Heart left ventricle (tissue), 16 donors: ENCODE measurements at regions not wholly inside any gene's neighbourhood (a gene's known extent, or its start where the extent isn't known, plus 50 kb on each side); places are given as distances from the start of the nearest gene placed in this dataset.

ENCODE experiments used
- ATAC-seq, 4 donors: fragments of 200-7000 bp; cut with Tn5 transposase; one replicate each; pipeline ENCODE4 v1.9.1; 2020 to 2022; ENCODE audit warnings: moderate library complexity in 4 of 4, mild to moderate bottlenecking in 3 of 4, moderate number of reproducible peaks in 1 of 4
- DNase-seq, 5 donors: peaks; one replicate each; pipeline ENCODE4 v3.0.0-alpha.2; 2020
- H3K27ac ChIP-seq, 12 donors: fragments of 200-600 bp; sonication (generic) in 4 of 12; one replicate each; pipeline versions ENCODE4 v1.5.0 to v1.8.0; 2016 to 2022; ENCODE audit warnings: mild to moderate bottlenecking in 2 of 12
- H3K27me3 ChIP-seq, 9 donors: fragments of 200-600 bp; sonication (generic) in 2 of 9; one replicate each; pipeline versions ENCODE4 v1.5.1 to v1.8.0; 2016 to 2022; ENCODE audit warnings: mild to moderate bottlenecking in 3 of 9
- H3K36me3 ChIP-seq, 9 donors: fragments of 200-600 bp; sonication (generic) in 2 of 9; one replicate each; pipeline versions ENCODE4 v1.5.0 to v1.8.0; 2018 to 2022; ENCODE audit warnings: mild to moderate bottlenecking in 2 of 9
- H3K4me1 ChIP-seq, 12 donors: fragments of 200-600 bp; sonication (generic) in 4 of 12; one replicate each; pipeline versions ENCODE4 v1.5.0 to v1.8.0; 2016 to 2022; ENCODE audit warnings: mild to moderate bottlenecking in 3 of 12
- H3K4me3 ChIP-seq, 12 donors: fragments of 200-600 bp; sonication (generic) in 4 of 12; one replicate each; pipeline versions ENCODE4 v1.5.0 to v1.8.0; 2017 to 2022; ENCODE audit warnings: mild to moderate bottlenecking in 9 of 12, moderate library complexity in 4 of 12
- H3K9me3 ChIP-seq, 12 donors: fragments of 200-600 bp; sonication (generic) in 4 of 12; one replicate each; pipeline versions ENCODE4 v1.5.0 to v1.8.0; 2016 to 2022; ENCODE audit warnings: mild to moderate bottlenecking in 1 of 12
- POLR2A ChIP-seq, 2 donors: fragments of 450-650 bp; IDR thresholded peaks; one replicate each; pipeline ENCODE4 v1.6.1; 2017; ENCODE audit warnings: antibody characterized with exemption in 2 of 2, mild to moderate bottlenecking in 2 of 2, moderate library complexity in 2 of 2
- WGBS, 4 donors: extraction: QIAGEN DNeasy Blood & Tissue Kit in 2 of 4; methylation state at CpG; one replicate each; pipeline versions ENCODE4 v1.1.5 to v1.1.7; 2013 to 2018; 5-methylcytosine and 5-hydroxymethylcytosine counted together
- intact Hi-C, 10 donors: fragments of 100-400 bp; cut with DNase I; formaldehyde crosslinking; loops; one replicate each; pipeline versions ENCODE4 v1.11.1 to v1.14.2; 2022
- TF ChIP-seq, protein P1 (sequence below), 12 donors: fragments of 200-600 bp; sonication (generic) in 4 of 12; IDR thresholded peaks; one replicate each; pipeline versions ENCODE4 v1.5.0 to v1.8.0; 2018 to 2022; ENCODE audit warnings: antibody characterized with exemption in 12 of 12, mild to moderate bottlenecking in 5 of 12
- donor health status: ischemic (EF 13 %, LVEDD 7.1; RV severe dilation, severe dysfunction).
- donor health status: healthy with polysubstance abuse.
- donor health status: DM: no; HTN: yes; CAD: no.
- donor health status: DM: no; HTN: no; CAD: no.
- donor health status: ischemic (EF 25% LVEDD 6.9; RV normal size, moderate dysfunction).
- donor health status: ischemic (EF 25% LVEDD 5.7; RV mildly dilated, moderate dysfunction).
- donor health status: healthy.
- donor health status: DM: yes; HTN: yes; CAD: no.
- donor health status: ischemic (EF 35%, LVEDD 5.7; RV mildly dilated, moderate dysfunction).
- donor health status: nonischemic (EF 11% LVEDD 7.7; RV severe dilation, severe dysfunction).
- donor health status: DM: yes; HTN: yes; CAD: no.
- donor health status: PGD.
- donor health status: ischemic (EF 29% LVEDD 5.4; RV normal size, mild dysfunction).
- donor health status: nonischemic (EF 23%, LVEDD 6.1; RV moderate dilation, normal function).

DNA sequence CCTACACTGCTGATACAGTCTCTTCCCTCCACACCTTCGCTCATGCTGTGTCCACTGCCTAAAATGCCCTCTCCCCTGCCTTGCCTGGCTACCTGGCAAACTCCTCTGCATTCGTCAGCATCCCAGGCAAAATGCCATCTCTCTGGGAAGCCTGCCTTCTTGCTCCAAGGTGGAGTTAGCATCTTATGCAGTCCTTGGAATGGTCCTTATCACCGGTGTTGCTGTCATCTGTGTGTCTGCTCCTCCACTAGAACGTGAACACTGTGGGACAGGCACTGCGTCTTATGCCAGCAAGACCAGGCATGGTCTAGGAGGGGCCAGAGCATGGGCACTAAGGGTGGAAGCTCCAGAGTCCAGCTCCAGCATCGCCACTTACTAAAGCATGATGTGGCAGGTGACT is 211.8 kb downstream of the MATN1 start:
- H3K27ac ChIP-seq = no peak overlapping the region
- intact Hi-C loops = no loop called here
- no peaks in the 10 kb centered on the region for H3K36me3 ChIP-seq
- H3K4me3 ChIP-seq = no peak overlapping the region
- no peak for TF ChIP-seq POLR2A (IDR thresholded peaks at IDR 0.05)
- TF ChIP-seq, protein P1, sequence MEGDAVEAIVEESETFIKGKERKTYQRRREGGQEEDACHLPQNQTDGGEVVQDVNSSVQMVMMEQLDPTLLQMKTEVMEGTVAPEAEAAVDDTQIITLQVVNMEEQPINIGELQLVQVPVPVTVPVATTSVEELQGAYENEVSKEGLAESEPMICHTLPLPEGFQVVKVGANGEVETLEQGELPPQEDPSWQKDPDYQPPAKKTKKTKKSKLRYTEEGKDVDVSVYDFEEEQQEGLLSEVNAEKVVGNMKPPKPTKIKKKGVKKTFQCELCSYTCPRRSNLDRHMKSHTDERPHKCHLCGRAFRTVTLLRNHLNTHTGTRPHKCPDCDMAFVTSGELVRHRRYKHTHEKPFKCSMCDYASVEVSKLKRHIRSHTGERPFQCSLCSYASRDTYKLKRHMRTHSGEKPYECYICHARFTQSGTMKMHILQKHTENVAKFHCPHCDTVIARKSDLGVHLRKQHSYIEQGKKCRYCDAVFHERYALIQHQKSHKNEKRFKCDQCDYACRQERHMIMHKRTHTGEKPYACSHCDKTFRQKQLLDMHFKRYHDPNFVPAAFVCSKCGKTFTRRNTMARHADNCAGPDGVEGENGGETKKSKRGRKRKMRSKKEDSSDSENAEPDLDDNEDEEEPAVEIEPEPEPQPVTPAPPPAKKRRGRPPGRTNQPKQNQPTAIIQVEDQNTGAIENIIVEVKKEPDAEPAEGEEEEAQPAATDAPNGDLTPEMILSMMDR (IDR thresholded peaks at IDR 0.05) = no peak
- WGBS, 4 donors = 78 to 85% (median 81%) methylated on average over 6 of the region's 6 CpGs
- no peak for ATAC-seq
- DNase-seq = no peak
- peaks cover 0 to 2% (median 0%) of the 10 kb centered on the region in 12 donors for H3K9me3 ChIP-seq
- H3K4me1 ChIP-seq = no peaks in the 10 kb centered on the region
- H3K27me3 ChIP-seq = peaks cover 0 to 11% (median 0%) of the 10 kb centered on the region in 9 donors

DNA sequence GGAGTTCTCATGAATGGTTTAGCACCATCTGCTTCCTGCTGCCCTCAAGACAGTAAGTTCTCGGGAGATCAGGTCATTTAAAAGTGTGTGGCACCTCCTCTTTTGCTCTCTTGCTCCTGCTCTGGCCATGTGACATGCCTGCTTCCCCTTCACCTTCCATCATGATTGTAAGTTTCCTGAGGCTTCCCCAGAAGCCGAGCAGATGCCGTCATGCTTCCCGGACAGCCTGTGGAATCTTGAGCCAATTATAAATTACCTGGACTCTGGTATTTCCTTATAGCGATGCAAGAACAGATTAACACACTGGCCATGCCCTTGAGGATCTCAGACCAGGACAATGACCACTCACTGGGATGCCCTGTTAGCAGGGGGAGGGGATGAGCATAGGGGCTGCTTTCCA is 212.3 kb downstream of the MATN1 start:
- Histone ChIP-seq H3K36me3 (no peaks in the 10 kb centered on the region), H3K4me1 (no peaks in the 10 kb centered on the region), H3K27ac (no peak overlapping the region), H3K27me3 (peaks cover 0 to 11% (median 0%) of the 10 kb centered on the region in 9 donors), H3K4me3 (no peak overlapping the region), H3K9me3 (peaks cover 0 to 2% (median 0%) of the 10 kb centered on the region in 12 donors)
- 52 to 84% (median 81%) methylated on average over 5 of the region's 5 CpGs for WGBS, 4 donors
- TF ChIP-seq, protein P1 (IDR thresholded peaks at IDR 0.05) = no peak
- no peak for TF ChIP-seq POLR2A (IDR thresholded peaks at IDR 0.05)
- intact Hi-C loops = no loop called here
- ATAC-seq (no peak), DNase-seq (no peak)

DNA sequence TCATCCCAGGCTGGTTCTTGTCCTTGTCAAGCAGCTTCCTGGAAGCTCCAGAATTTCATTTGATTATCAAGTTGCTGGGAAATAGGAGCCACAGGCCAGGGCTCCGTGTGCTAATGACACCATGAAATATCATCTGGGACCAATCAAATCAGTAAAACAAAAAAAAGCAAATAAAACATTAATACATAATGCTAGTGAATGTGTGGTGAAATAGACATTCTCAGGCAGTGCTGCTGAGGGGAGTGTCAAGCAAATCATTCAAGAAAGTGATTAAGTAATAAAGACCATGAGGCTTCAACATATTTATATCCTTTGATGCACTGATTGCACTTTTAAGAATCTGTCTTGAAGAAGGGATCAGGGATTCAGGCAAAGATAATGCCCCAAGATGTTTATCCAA is 213.7 kb downstream of the MATN1 start:
- H3K9me3 ChIP-seq = peaks cover 0 to 2% (median 0%) of the 10 kb centered on the region in 12 donors
- no peak for DNase-seq
- H3K4me1 ChIP-seq = no peaks in the 10 kb centered on the region
- WGBS, 4 donors = 25 to 54% (median 42%) methylated on average over 1 of the region's 1 CpG
- H3K4me3 ChIP-seq = no peak overlapping the region
- H3K27ac ChIP-seq = no peak overlapping the region
- intact Hi-C loops = loop anchor here in 1 of 10 donors (10.0 kb wide), 1 partner anchor 105 kb away; no protein-coding TSS in a partner anchor
- H3K27me3 ChIP-seq = peaks cover 0 to 11% (median 0%) of the 10 kb centered on the region in 9 donors
- ATAC-seq = no peak
- no peaks in the 10 kb centered on the region for H3K36me3 ChIP-seq
- no peak for TF ChIP-seq POLR2A (IDR thresholded peaks at IDR 0.05)
- TF ChIP-seq, protein P1 (IDR thresholded peaks at IDR 0.05) = no peak

DNA sequence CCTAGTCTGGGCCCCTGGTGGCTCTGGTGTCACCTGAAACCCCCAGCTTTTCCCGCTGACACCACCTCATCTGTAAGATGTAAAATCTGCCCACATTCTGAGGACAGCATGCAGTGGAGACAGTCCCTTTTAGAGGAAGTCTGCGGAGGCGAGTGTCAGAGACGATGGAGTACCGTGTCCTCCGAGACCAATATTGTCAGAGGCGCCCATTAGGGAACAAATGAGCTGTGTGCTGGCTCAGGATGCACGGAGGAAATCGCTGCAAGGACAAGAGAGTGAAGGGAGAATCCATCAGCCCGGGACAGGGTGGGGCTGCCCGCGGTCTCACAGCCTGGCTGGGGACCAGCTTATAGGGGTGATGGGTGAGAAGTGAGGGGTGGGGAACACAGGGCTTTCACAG is 214.8 kb downstream of the MATN1 start:
- Histone ChIP-seq H3K27me3 (peaks cover 0 to 11% (median 0%) of the 10 kb centered on the region in 9 donors), H3K4me3 (no peak overlapping the region), H3K4me1 (no peaks in the 10 kb centered on the region), H3K27ac (no peak overlapping the region), H3K9me3 (peaks cover 0 to 2% (median 0%) of the 10 kb centered on the region in 12 donors), H3K36me3 (no peaks in the 10 kb centered on the region)
- intact Hi-C loops = loop anchor here in 1 of 10 donors (10.0 kb wide), 1 partner anchor 104 kb away; no protein-coding TSS in a partner anchor
- no peak for TF ChIP-seq POLR2A (IDR thresholded peaks at IDR 0.05)
- TF ChIP-seq, protein P1 (IDR thresholded peaks at IDR 0.05) = no peak
- WGBS, 4 donors = 68 to 73% (median 69%) methylated on average over 12 of the region's 12 CpGs
- DNase-seq (no peak), ATAC-seq (no peak)
